ENCODE measurements at regions not wholly inside any gene's neighbourhood (a gene's known extent, or its start where the extent isn't known, plus 50 kb on each side); places are given as distances from the start of the nearest gene placed in this dataset.

DNA sequence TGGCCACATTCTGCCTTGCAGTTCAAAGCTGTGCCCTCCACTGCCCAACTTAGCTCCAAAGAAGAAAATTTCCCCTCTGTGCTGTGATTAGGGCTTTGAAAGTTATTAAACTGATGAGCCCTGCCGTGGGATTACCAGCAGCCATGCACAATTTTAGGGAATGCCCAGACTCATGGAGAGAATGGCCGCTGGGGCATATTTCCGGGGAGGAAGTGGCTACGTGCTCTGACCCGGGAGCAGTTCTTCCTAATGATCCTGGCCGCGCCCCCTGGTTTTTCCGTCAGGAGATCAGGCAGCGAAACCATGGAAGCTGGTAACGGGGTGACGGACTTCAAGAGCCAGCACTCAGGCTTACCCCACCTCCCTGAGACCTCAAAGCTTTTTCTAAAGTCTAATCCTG lies 365.5 kb upstream of the PFKP start:
- intact Hi-C loops (cut with DNase I, micrococcal nuclease): no loop called here
- H3K36me3 Mint-ChIP-seq (ENCODE audit: low read depth): no peaks in the 10 kb centered on the region
- Histone ChIP-seq H3K4me1 (ENCODE audit: insufficient read depth, low read length) (no peaks in the 10 kb centered on the region), H3K9me3 (ENCODE audit: control insufficient read depth in 1 of 2, insufficient read depth in 1 of 2, low read length in 2 of 2) (no peaks in the 10 kb centered on the region), H3K4me3 (ENCODE audit: low read length) (no peak overlapping the region), H3K36me3 (ENCODE audit: insufficient read depth, low read length) (no peaks in the 10 kb centered on the region), H3K27me3 (ENCODE audit: control insufficient read depth in 1 of 2, insufficient read depth in 2 of 2, low read length in 2 of 2) (no peaks in the 10 kb centered on the region), H3K27ac (ENCODE audit: low read depth in 1 of 2, low read length in 2 of 2) (no peak overlapping the region)
- no peak overlapping the region for H3K27ac Mint-ChIP-seq
- ChIA-PET POLR2A (no interaction called here), CTCF (no interaction called here)
- H3K4me3 Mint-ChIP-seq: no peak overlapping the region
- TF ChIP-seq, protein P1, sequence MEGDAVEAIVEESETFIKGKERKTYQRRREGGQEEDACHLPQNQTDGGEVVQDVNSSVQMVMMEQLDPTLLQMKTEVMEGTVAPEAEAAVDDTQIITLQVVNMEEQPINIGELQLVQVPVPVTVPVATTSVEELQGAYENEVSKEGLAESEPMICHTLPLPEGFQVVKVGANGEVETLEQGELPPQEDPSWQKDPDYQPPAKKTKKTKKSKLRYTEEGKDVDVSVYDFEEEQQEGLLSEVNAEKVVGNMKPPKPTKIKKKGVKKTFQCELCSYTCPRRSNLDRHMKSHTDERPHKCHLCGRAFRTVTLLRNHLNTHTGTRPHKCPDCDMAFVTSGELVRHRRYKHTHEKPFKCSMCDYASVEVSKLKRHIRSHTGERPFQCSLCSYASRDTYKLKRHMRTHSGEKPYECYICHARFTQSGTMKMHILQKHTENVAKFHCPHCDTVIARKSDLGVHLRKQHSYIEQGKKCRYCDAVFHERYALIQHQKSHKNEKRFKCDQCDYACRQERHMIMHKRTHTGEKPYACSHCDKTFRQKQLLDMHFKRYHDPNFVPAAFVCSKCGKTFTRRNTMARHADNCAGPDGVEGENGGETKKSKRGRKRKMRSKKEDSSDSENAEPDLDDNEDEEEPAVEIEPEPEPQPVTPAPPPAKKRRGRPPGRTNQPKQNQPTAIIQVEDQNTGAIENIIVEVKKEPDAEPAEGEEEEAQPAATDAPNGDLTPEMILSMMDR (IDR thresholded peaks at IDR 0.05): no peak
- DNase-seq (no peak), ATAC-seq (ENCODE audit: poor library complexity) (no peak)
- H3K9me3 Mint-ChIP-seq: no peaks in the 10 kb centered on the region
- H3K27me3 Mint-ChIP-seq: peaks cover 6% of the 10 kb centered on the region
- H3K4me1 Mint-ChIP-seq (ENCODE audit: low read depth): no peaks in the 10 kb centered on the region

DNA sequence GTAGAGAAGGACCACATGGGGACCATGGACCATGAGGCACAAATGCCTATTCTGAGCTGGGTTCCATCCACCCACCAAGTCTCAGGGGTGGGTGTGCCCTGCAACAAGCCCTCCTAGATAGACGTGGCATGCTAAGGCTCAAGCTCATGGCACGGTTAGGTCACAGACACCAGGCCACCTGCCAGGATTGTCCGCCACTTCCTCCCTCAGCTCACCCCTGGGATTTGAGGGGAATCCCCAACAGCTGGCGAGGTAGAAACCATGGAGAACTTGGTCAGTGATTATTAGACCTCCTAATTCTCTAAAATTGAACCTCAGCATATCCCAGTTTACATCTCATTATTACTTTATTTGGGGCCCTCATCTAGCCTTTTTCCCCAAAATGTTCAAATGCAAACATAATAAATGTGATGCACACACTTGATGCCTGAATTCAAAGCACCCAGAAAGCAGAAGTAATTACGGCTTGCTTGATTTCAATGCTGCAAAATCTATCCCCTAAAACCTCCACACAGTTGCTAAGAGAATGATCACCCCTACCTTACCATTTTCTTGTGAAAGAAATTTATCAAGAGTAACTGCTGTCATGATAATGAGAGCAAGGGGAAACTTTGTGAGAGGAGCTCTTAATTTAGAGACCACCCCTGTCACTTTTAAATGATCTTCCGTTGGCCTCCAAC lies 366.6 kb upstream of the PFKP start:
- DNase-seq (no peak), ATAC-seq (ENCODE audit: poor library complexity) (no peak)
- H3K36me3 ChIP-seq (ENCODE audit: insufficient read depth, low read length): no peaks in the 10 kb centered on the region
- Mint-ChIP-seq H3K27ac (no peak overlapping the region), H3K4me1 (ENCODE audit: low read depth) (no peaks in the 10 kb centered on the region), H3K9me3 (no peaks in the 10 kb centered on the region), H3K36me3 (ENCODE audit: low read depth) (no peaks in the 10 kb centered on the region), H3K27me3 (peaks cover 6% of the 10 kb centered on the region), H3K4me3 (no peak overlapping the region)
- no peaks in the 10 kb centered on the region for H3K9me3 ChIP-seq (ENCODE audit: control insufficient read depth in 1 of 2, insufficient read depth in 1 of 2, low read length in 2 of 2)
- CTCF ChIA-PET: no interaction called here
- no peak overlapping the region for H3K27ac ChIP-seq (ENCODE audit: low read depth in 1 of 2, low read length in 2 of 2)
- no peak overlapping the region for H3K4me3 ChIP-seq (ENCODE audit: low read length)
- H3K27me3 ChIP-seq (ENCODE audit: control insufficient read depth in 1 of 2, insufficient read depth in 2 of 2, low read length in 2 of 2): no peaks in the 10 kb centered on the region
- intact Hi-C loops (cut with DNase I, micrococcal nuclease): no loop called here
- POLR2A ChIA-PET: no interaction called here
- no peaks in the 10 kb centered on the region for H3K4me1 ChIP-seq (ENCODE audit: insufficient read depth, low read length)
- TF ChIP-seq, protein P1 (IDR thresholded peaks at IDR 0.05): no peak

DNA sequence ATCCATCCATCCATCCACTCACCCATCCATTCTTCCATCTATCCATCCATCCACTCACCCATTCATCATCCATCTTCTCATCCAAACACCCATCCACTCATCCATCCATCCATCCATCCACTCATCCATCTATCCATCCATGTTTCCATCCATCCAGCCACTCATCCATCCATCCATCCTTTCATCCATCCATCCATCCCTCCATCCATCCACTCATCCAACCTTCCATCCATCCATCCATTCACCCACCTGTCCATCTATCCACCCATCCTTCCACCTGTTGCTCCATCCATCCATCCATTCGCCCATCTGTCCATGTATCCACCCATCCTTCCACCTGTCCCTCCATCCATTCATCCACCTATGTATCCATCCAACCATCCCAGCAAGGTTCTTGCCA lies 378.4 kb upstream of the PFKP start:
- no peaks in the 10 kb centered on the region for H3K27me3 Mint-ChIP-seq
- Histone ChIP-seq H3K9me3 (ENCODE audit: control insufficient read depth in 1 of 2, insufficient read depth in 1 of 2, low read length in 2 of 2) (no peaks in the 10 kb centered on the region), H3K27ac (ENCODE audit: low read depth in 1 of 2, low read length in 2 of 2) (no peak overlapping the region), H3K27me3 (ENCODE audit: control insufficient read depth in 1 of 2, insufficient read depth in 2 of 2, low read length in 2 of 2) (no peaks in the 10 kb centered on the region), H3K36me3 (ENCODE audit: insufficient read depth, low read length) (no peaks in the 10 kb centered on the region), H3K4me1 (ENCODE audit: insufficient read depth, low read length) (no peaks in the 10 kb centered on the region), H3K4me3 (ENCODE audit: low read length) (no peak overlapping the region)
- TF ChIP-seq, protein P1 (IDR thresholded peaks at IDR 0.05): no peak
- H3K4me1 Mint-ChIP-seq (ENCODE audit: low read depth): no peaks in the 10 kb centered on the region
- no peak for ATAC-seq (ENCODE audit: poor library complexity)
- DNase-seq: no peak
- H3K9me3 Mint-ChIP-seq: no peaks in the 10 kb centered on the region
- CTCF ChIA-PET: no interaction called here
- H3K36me3 Mint-ChIP-seq (ENCODE audit: low read depth): no peaks in the 10 kb centered on the region
- no peak overlapping the region for H3K4me3 Mint-ChIP-seq
- intact Hi-C loops (cut with DNase I, micrococcal nuclease): no loop called here
- no peak overlapping the region for H3K27ac Mint-ChIP-seq
- POLR2A ChIA-PET: no interaction called here
